ENCODE measurements at regions not wholly inside any gene's neighbourhood (a gene's known extent, or its start where the extent isn't known, plus 50 kb on each side); places are given as distances from the start of the nearest gene placed in this dataset.
A peak's percentile ranks its signal among the peaks of the same experiment; 100 is the strongest.
"Not testable (repeated sequence)": the region's sequence is repeated elsewhere in the genome, so short reads cannot be mapped to it uniquely, and the experiment has no call there.

GRCh38 chrX:131696989-131697388 is 153.1 kb downstream of the OR13H1 start:
- H3K9me3 ChIP-seq (ENCODE audit: control insufficient read depth in 3 of 3, low read length in 3 of 3); H3K27me3 ChIP-seq (ENCODE audit: control insufficient read depth in 3 of 3, insufficient read depth in 3 of 3, low read length in 3 of 3); H3K4me1 ChIP-seq (ENCODE audit: control insufficient read depth in 3 of 3, insufficient read depth in 3 of 3, low read length in 3 of 3); H3K4me3 ChIP-seq (ENCODE audit: low read length in 3 of 3); H3K27ac ChIP-seq (ENCODE audit: low read depth, low read length); H3K36me3 ChIP-seq (ENCODE audit: control insufficient read depth in 3 of 3, insufficient read depth in 3 of 3, low read length in 3 of 3); H3K9ac ChIP-seq (ENCODE audit: low read depth in 1 of 3, low read length in 3 of 3): not testable (repeated sequence)

GRCh38 chrX:131703646-131704045 is 159.8 kb downstream of the OR13H1 start:
- H3K4me3 ChIP-seq (ENCODE audit: low read length in 3 of 3), result peak overlapping the region in 1 of 3 donors; percentile 74

GRCh38 chrX:131704136-131704695 is 160.3 kb downstream of the OR13H1 start:
- H3K4me3 ChIP-seq (ENCODE audit: low read length in 3 of 3), result peak overlapping the region in 1 of 3 donors; percentile 74
- no peaks in the 10 kb centered on the region for H3K4me1 ChIP-seq (ENCODE audit: control insufficient read depth in 3 of 3, insufficient read depth in 3 of 3, low read length in 3 of 3)
- H3K9me3 ChIP-seq (ENCODE audit: control insufficient read depth in 3 of 3, low read length in 3 of 3), result no peaks in the 10 kb centered on the region
- no peaks in the 10 kb centered on the region for H3K27me3 ChIP-seq (ENCODE audit: control insufficient read depth in 3 of 3, insufficient read depth in 3 of 3, low read length in 3 of 3)
- peak overlapping the region; percentile 31 for H3K27ac ChIP-seq (ENCODE audit: low read depth, low read length)
- H3K9ac ChIP-seq (ENCODE audit: low read depth in 1 of 3, low read length in 3 of 3), result peak overlapping the region in 1 of 3 donors; percentile 39
- H3K36me3 ChIP-seq (ENCODE audit: control insufficient read depth in 3 of 3, insufficient read depth in 3 of 3, low read length in 3 of 3), result no peaks in the 10 kb centered on the region

More at GRCh38 chrX:131703646-131704045, 159.8 kb downstream of the OR13H1 start:
- Histone ChIP-seq H3K27ac (ENCODE audit: low read depth, low read length) (no peak overlapping the region), H3K36me3 (ENCODE audit: control insufficient read depth in 3 of 3, insufficient read depth in 3 of 3, low read length in 3 of 3) (no peaks in the 10 kb centered on the region), H3K27me3 (ENCODE audit: control insufficient read depth in 3 of 3, insufficient read depth in 3 of 3, low read length in 3 of 3) (peaks cover 0 to under 1% (median 0%) of the 10 kb centered on the region in 3 donors), H3K9ac (ENCODE audit: low read depth in 1 of 3, low read length in 3 of 3) (no peak overlapping the region), H3K9me3 (ENCODE audit: control insufficient read depth in 3 of 3, low read length in 3 of 3) (no peaks in the 10 kb centered on the region), H3K4me1 (ENCODE audit: control insufficient read depth in 3 of 3, insufficient read depth in 3 of 3, low read length in 3 of 3) (no peaks in the 10 kb centered on the region)

GRCh38 chrX:131709553-131709952 is 165.7 kb downstream of the OR13H1 start:
- H3K27ac ChIP-seq (ENCODE audit: low read depth, low read length), result no peak overlapping the region
- no peaks in the 10 kb centered on the region for H3K27me3 ChIP-seq (ENCODE audit: control insufficient read depth in 3 of 3, insufficient read depth in 3 of 3, low read length in 3 of 3)
- H3K4me1 ChIP-seq (ENCODE audit: control insufficient read depth in 3 of 3, insufficient read depth in 3 of 3, low read length in 3 of 3), result peaks cover 0 to 5% (median 0%) of the 10 kb centered on the region in 3 donors
- H3K4me3 ChIP-seq (ENCODE audit: low read length in 3 of 3), result no peak overlapping the region
- no peaks in the 10 kb centered on the region for H3K36me3 ChIP-seq (ENCODE audit: control insufficient read depth in 3 of 3, insufficient read depth in 3 of 3, low read length in 3 of 3)
- no peaks in the 10 kb centered on the region for H3K9me3 ChIP-seq (ENCODE audit: control insufficient read depth in 3 of 3, low read length in 3 of 3)
- H3K9ac ChIP-seq (ENCODE audit: low read depth in 1 of 3, low read length in 3 of 3), result no peak overlapping the region

GRCh38 chrX:131711478-131711867 is 167.6 kb downstream of the OR13H1 start:
- Histone ChIP-seq H3K9ac (ENCODE audit: low read depth in 1 of 3, low read length in 3 of 3) (no peak overlapping the region), H3K4me1 (ENCODE audit: control insufficient read depth in 3 of 3, insufficient read depth in 3 of 3, low read length in 3 of 3) (peaks cover 0 to 5% (median 0%) of the 10 kb centered on the region in 3 donors), H3K9me3 (ENCODE audit: control insufficient read depth in 3 of 3, low read length in 3 of 3) (no peaks in the 10 kb centered on the region), H3K27ac (ENCODE audit: low read depth, low read length) (no peak overlapping the region), H3K4me3 (ENCODE audit: low read length in 3 of 3) (peak overlapping the region in 1 of 3 donors; percentile 64), H3K27me3 (ENCODE audit: control insufficient read depth in 3 of 3, insufficient read depth in 3 of 3, low read length in 3 of 3) (no peaks in the 10 kb centered on the region), H3K36me3 (ENCODE audit: control insufficient read depth in 3 of 3, insufficient read depth in 3 of 3, low read length in 3 of 3) (no peaks in the 10 kb centered on the region)

- H3K9ac ChIP-seq (ENCODE audit: low read depth in 1 of 3, low read length in 3 of 3), result no peak overlapping the region
- H3K27me3 ChIP-seq (ENCODE audit: control insufficient read depth in 3 of 3, insufficient read depth in 3 of 3, low read length in 3 of 3), result peaks cover 0 to 3% (median 0%) of the 10 kb centered on the region in 3 donors
- H3K27ac ChIP-seq (ENCODE audit: low read depth, low read length), result no peak overlapping the region
- H3K4me1 ChIP-seq (ENCODE audit: control insufficient read depth in 3 of 3, insufficient read depth in 3 of 3, low read length in 3 of 3), result no peaks in the 10 kb centered on the region
- H3K9me3 ChIP-seq (ENCODE audit: control insufficient read depth in 3 of 3, low read length in 3 of 3), result no peaks in the 10 kb centered on the region
- no peak overlapping the region for H3K4me3 ChIP-seq (ENCODE audit: low read length in 3 of 3)
- H3K36me3 ChIP-seq (ENCODE audit: control insufficient read depth in 3 of 3, insufficient read depth in 3 of 3, low read length in 3 of 3), result no peaks in the 10 kb centered on the region
These were observed 179.8 kb downstream of the OR13H1 start for GRCh38 chrX:131723646-131724045.

GRCh38 chrX:131724292-131724691 is 180.4 kb downstream of the OR13H1 start:
- H3K27me3 ChIP-seq (ENCODE audit: control insufficient read depth in 3 of 3, insufficient read depth in 3 of 3, low read length in 3 of 3), result peaks cover 0 to 3% (median 0%) of the 10 kb centered on the region in 3 donors
- H3K4me1 ChIP-seq (ENCODE audit: control insufficient read depth in 3 of 3, insufficient read depth in 3 of 3, low read length in 3 of 3), result no peaks in the 10 kb centered on the region
- no peaks in the 10 kb centered on the region for H3K36me3 ChIP-seq (ENCODE audit: control insufficient read depth in 3 of 3, insufficient read depth in 3 of 3, low read length in 3 of 3)
- no peak overlapping the region for H3K27ac ChIP-seq (ENCODE audit: low read depth, low read length)
- no peak overlapping the region for H3K9ac ChIP-seq (ENCODE audit: low read depth in 1 of 3, low read length in 3 of 3)
- H3K4me3 ChIP-seq (ENCODE audit: low read length in 3 of 3), result no peak overlapping the region
- no peaks in the 10 kb centered on the region for H3K9me3 ChIP-seq (ENCODE audit: control insufficient read depth in 3 of 3, low read length in 3 of 3)

- Histone ChIP-seq H3K27me3 (ENCODE audit: control insufficient read depth in 3 of 3, insufficient read depth in 3 of 3, low read length in 3 of 3) (peaks cover 0 to 2% (median 0%) of the 10 kb centered on the region in 3 donors), H3K4me1 (ENCODE audit: control insufficient read depth in 3 of 3, insufficient read depth in 3 of 3, low read length in 3 of 3) (no peaks in the 10 kb centered on the region), H3K9me3 (ENCODE audit: control insufficient read depth in 3 of 3, low read length in 3 of 3) (no peaks in the 10 kb centered on the region), H3K36me3 (ENCODE audit: control insufficient read depth in 3 of 3, insufficient read depth in 3 of 3, low read length in 3 of 3) (no peaks in the 10 kb centered on the region), H3K27ac (ENCODE audit: low read depth, low read length) (no peak overlapping the region), H3K9ac (ENCODE audit: low read depth in 1 of 3, low read length in 3 of 3) (no peak overlapping the region), H3K4me3 (ENCODE audit: low read length in 3 of 3) (no peak overlapping the region)
These were observed 181.3 kb downstream of the OR13H1 start for GRCh38 chrX:131725001-131725654.

- H3K4me3 ChIP-seq (ENCODE audit: low read length in 3 of 3), result peak overlapping the region in 1 of 3 donors; percentile 80
- H3K27me3 ChIP-seq (ENCODE audit: control insufficient read depth in 3 of 3, insufficient read depth in 3 of 3, low read length in 3 of 3), result no peaks in the 10 kb centered on the region
- H3K4me1 ChIP-seq (ENCODE audit: control insufficient read depth in 3 of 3, insufficient read depth in 3 of 3, low read length in 3 of 3), result no peaks in the 10 kb centered on the region
- no peaks in the 10 kb centered on the region for H3K36me3 ChIP-seq (ENCODE audit: control insufficient read depth in 3 of 3, insufficient read depth in 3 of 3, low read length in 3 of 3)
- H3K27ac ChIP-seq (ENCODE audit: low read depth, low read length), result no peak overlapping the region
- no peaks in the 10 kb centered on the region for H3K9me3 ChIP-seq (ENCODE audit: control insufficient read depth in 3 of 3, low read length in 3 of 3)
- peak overlapping the region in 1 of 3 donors; percentile 6 for H3K9ac ChIP-seq (ENCODE audit: low read depth in 1 of 3, low read length in 3 of 3)
These were observed 183.9 kb downstream of the OR13H1 start for GRCh38 chrX:131727778-131728177.

GRCh38 chrX:131728295-131729145 is 184.6 kb downstream of the OR13H1 start:
- no peaks in the 10 kb centered on the region for H3K36me3 ChIP-seq (ENCODE audit: control insufficient read depth in 3 of 3, insufficient read depth in 3 of 3, low read length in 3 of 3)
- peak overlapping the region in 1 of 3 donors; percentile 64 for H3K9ac ChIP-seq (ENCODE audit: low read depth in 1 of 3, low read length in 3 of 3)
- no peaks in the 10 kb centered on the region for H3K27me3 ChIP-seq (ENCODE audit: control insufficient read depth in 3 of 3, insufficient read depth in 3 of 3, low read length in 3 of 3)
- H3K4me3 ChIP-seq (ENCODE audit: low read length in 3 of 3), result peak overlapping the region in 1 of 3 donors; percentile 80
- H3K9me3 ChIP-seq (ENCODE audit: control insufficient read depth in 3 of 3, low read length in 3 of 3), result no peaks in the 10 kb centered on the region
- H3K4me1 ChIP-seq (ENCODE audit: control insufficient read depth in 3 of 3, insufficient read depth in 3 of 3, low read length in 3 of 3), result no peaks in the 10 kb centered on the region
- H3K27ac ChIP-seq (ENCODE audit: low read depth, low read length), result peak overlapping the region; percentile 84
